OCI-LY3 (cell line): ENCODE measurements at regions not wholly inside any gene's neighbourhood (a gene's known extent, or its start where the extent isn't known, plus 50 kb on each side); places are given as distances from the start of the nearest gene placed in this dataset.

Source experiments
- EZH2phosphoT487 ChIP-seq: fragments of 200-600 bp; shearing (Covaris generic); IDR thresholded peaks from 2 replicates; pipeline ENCODE4 v1.6.1; 2018; ENCODE audit warnings: antibody characterized with exemption, mixed run types, low read depth
- TF ChIP-seq, protein P1 (sequence below): fragments of 200-600, 300-600 bp; sonication (generic); IDR thresholded peaks from 2 replicates; pipeline ENCODE4 v1.5.1; 2014; ENCODE audit warnings: antibody characterized with exemption, low read length, low read depth

GRCh38 chrX:46184749-46185148 lies 360.5 kb downstream of the ZNF674 start:
- TF ChIP-seq, protein P1, sequence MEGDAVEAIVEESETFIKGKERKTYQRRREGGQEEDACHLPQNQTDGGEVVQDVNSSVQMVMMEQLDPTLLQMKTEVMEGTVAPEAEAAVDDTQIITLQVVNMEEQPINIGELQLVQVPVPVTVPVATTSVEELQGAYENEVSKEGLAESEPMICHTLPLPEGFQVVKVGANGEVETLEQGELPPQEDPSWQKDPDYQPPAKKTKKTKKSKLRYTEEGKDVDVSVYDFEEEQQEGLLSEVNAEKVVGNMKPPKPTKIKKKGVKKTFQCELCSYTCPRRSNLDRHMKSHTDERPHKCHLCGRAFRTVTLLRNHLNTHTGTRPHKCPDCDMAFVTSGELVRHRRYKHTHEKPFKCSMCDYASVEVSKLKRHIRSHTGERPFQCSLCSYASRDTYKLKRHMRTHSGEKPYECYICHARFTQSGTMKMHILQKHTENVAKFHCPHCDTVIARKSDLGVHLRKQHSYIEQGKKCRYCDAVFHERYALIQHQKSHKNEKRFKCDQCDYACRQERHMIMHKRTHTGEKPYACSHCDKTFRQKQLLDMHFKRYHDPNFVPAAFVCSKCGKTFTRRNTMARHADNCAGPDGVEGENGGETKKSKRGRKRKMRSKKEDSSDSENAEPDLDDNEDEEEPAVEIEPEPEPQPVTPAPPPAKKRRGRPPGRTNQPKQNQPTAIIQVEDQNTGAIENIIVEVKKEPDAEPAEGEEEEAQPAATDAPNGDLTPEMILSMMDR, result no peak
- TF ChIP-seq EZH2phosphoT487, result no peak
